ENCODE measurements at regions not wholly inside any gene's neighbourhood (a gene's known extent, or its start where the extent isn't known, plus 50 kb on each side); places are given as distances from the start of the nearest gene placed in this dataset.

- TF ChIP-seq GATA2 (IDR thresholded peaks at IDR 0.05; ENCODE audit: low read depth, low read length) = no peak
- TF ChIP-seq GATA3 (IDR thresholded peaks at IDR 0.05; ENCODE audit: low read depth, low read length) = no peak
Measured at GRCh38 chr13:105059786-105060185, 1475.7 kb downstream of the EFNB2 start.

Measured in SH-SY5Y (cell line).